Erythroblast (primary cell): ENCODE measurements at regions not wholly inside any gene's neighbourhood (a gene's known extent, or its start where the extent isn't known, plus 50 kb on each side); places are given as distances from the start of the nearest gene placed in this dataset.

Experiments used
- GATA1 ChIP-seq: IDR thresholded peaks from 2 replicates; pipeline ENCODE4 v1.6.1; 2011; ENCODE audit warnings: low read depth, mild to moderate bottlenecking, control low read depth, low read length, moderate library complexity
- POLR2A ChIP-seq: IDR thresholded peaks from 2 replicates; pipeline ENCODE4 v1.6.1; 2011; ENCODE audit warnings: mild to moderate bottlenecking, low read length

DNA sequence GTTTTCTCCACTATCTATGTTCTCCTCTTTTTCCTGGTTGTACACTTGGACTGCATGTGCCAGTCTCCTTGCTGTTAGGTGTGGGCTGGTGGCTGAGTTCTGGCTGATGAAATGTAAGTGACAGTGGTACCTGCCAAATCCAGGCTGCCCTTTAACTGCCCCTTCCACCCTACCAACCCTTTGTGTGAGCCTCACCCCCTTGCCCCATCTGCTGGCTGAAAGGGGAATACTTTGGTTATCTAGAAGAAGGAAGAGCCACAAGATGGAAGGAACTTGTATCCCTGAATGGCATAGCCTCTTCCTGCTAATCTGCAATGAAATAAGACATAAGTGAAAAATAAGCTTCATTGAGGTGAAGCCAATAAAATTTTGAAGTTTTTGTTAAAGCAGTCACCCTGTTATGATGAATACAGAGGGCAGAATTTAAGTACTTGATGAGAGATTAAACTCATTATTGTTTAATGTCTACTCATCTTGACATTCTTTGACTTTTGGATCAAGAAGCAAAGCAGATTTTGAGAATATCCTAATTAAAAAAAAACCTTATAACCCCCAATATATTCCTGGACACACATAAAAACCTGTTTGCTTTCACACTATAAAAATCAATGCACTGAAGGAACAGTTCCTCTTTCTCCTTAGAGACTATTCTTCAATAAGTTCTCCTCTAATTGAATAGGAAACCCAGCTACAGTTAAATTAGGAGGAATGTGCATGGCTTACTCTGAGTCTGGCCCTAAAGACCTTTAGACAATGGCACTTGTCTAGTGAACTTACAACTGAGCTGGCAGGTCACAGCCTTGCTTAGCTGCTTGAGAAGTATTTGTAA, 262.6 kb upstream of the BTG1 start:
- no peak for TF ChIP-seq POLR2A
- no peak for TF ChIP-seq GATA1
